RPMI8226 (cell line): ENCODE measurements at regions not wholly inside any gene's neighbourhood (a gene's known extent, or its start where the extent isn't known, plus 50 kb on each side); places are given as distances from the start of the nearest gene placed in this dataset.
"Not testable (repeated sequence)": the region's sequence is repeated elsewhere in the genome, so short reads cannot be mapped to it uniquely, and the experiment has no call there.

Source experiments
- DNase-seq: peaks from one replicate; pipeline ENCODE4 v3.0.0-alpha.2; 2015

- no peak for DNase-seq
Observed at GRCh38 chr1:56145581-56145980, 433.8 kb downstream of the PLPP3 start.

- DNase-seq, result no peak
Observed at GRCh38 chr1:56142301-56142700, 437.1 kb downstream of the PLPP3 start.

- no peak for DNase-seq
Observed at GRCh38 chr1:56139836-56140235, 439.5 kb downstream of the PLPP3 start.

GRCh38 chr1:56137521-56138505 is 441.6 kb downstream of the PLPP3 start:
- no peak for DNase-seq

- DNase-seq, result no peak
Observed at GRCh38 chr1:56137090-56137489, 442.3 kb downstream of the PLPP3 start.

- DNase-seq, result no peak
Observed at GRCh38 chr1:56135864-56136147, 443.6 kb downstream of the PLPP3 start.

GRCh38 chr1:56135069-56135863 is 444.1 kb downstream of the PLPP3 start:
- no peak for DNase-seq

GRCh38 chr1:56133522-56134472 is 445.6 kb downstream of the PLPP3 start:
- DNase-seq, result no peak

- DNase-seq, result no peak
Observed at GRCh38 chr1:56132520-56132919, 446.8 kb downstream of the PLPP3 start.

- no peak for DNase-seq
Observed at GRCh38 chr1:56129837-56130236, 449.5 kb downstream of the PLPP3 start.

GRCh38 chr1:56125316-56125715 is 454.0 kb downstream of the PLPP3 start:
- no peak for DNase-seq

- DNase-seq, result no peak
Observed at GRCh38 chr1:56123826-56124225, 455.5 kb downstream of the PLPP3 start.

- DNase-seq, result no peak
Observed at GRCh38 chr1:56123421-56123820, 455.9 kb downstream of the PLPP3 start.

GRCh38 chr1:56120021-56120420 is 459.3 kb downstream of the PLPP3 start:
- no peak for DNase-seq

- DNase-seq, result not testable (repeated sequence)
Observed at GRCh38 chr1:56118676-56119075, 460.7 kb downstream of the PLPP3 start.

- no peak for DNase-seq
Observed at GRCh38 chr1:56115701-56116100, 463.7 kb downstream of the PLPP3 start.

GRCh38 chr1:56113679-56114078 is 465.7 kb downstream of the PLPP3 start:
- no peak for DNase-seq

- DNase-seq, result no peak
Observed at GRCh38 chr1:56107275-56107638, 472.1 kb downstream of the PLPP3 start.

- no peak for DNase-seq
Observed at GRCh38 chr1:56106531-56107274, 472.7 kb downstream of the PLPP3 start.

- DNase-seq, result no peak
Observed at GRCh38 chr1:56105397-56105796, 474.0 kb downstream of the PLPP3 start.

GRCh38 chr1:56099766-56100265 is 479.5 kb downstream of the PLPP3 start:
- no peak for DNase-seq

- DNase-seq, result no peak
Observed at GRCh38 chr1:56098946-56099345, 480.4 kb downstream of the PLPP3 start.
